LNCAP (cell line): ENCODE measurements at regions not wholly inside any gene's neighbourhood (a gene's known extent, or its start where the extent isn't known, plus 50 kb on each side); places are given as distances from the start of the nearest gene placed in this dataset.

Source experiments
- CTCF ChIP-seq: fragments of 450-650 bp; IDR thresholded peaks from 2 replicates; pipeline ENCODE4 v1.5.1; 2017; ENCODE audit warnings: mild to moderate bottlenecking

- TF ChIP-seq CTCF, result no peak
Observed at GRCh38 chr9:118751848-118752223, 617.4 kb downstream of the BRINP1 start.

GRCh38 chr9:118761016-118761790 is 608.0 kb downstream of the BRINP1 start:
- TF ChIP-seq CTCF, result no peak

GRCh38 chr9:118767571-118767970 is 601.7 kb downstream of the BRINP1 start:
- no peak for TF ChIP-seq CTCF

- no peak for TF ChIP-seq CTCF
Observed at GRCh38 chr9:118782790-118783463, 586.3 kb downstream of the BRINP1 start.

GRCh38 chr9:118784033-118784432 is 585.2 kb downstream of the BRINP1 start:
- no peak for TF ChIP-seq CTCF

- TF ChIP-seq CTCF, result no peak
Observed at GRCh38 chr9:118785456-118785855, 583.8 kb downstream of the BRINP1 start.

GRCh38 chr9:118786877-118787276 is 582.4 kb downstream of the BRINP1 start:
- no peak for TF ChIP-seq CTCF
